C4-2B (cell line): ENCODE measurements at regions not wholly inside any gene's neighbourhood (a gene's known extent, or its start where the extent isn't known, plus 50 kb on each side); places are given as distances from the start of the nearest gene placed in this dataset.

Experiments used
- ZFX ChIP-seq: fragments of 450-650 bp; IDR thresholded peaks from 2 replicates; pipeline ENCODE4 v1.6.1; 2017
- TF ChIP-seq, protein P1 (sequence below): fragments of 450-650 bp; conservative IDR thresholded peaks from 2 replicates; pipeline ENCODE4 v1.5.1; 2017; ENCODE audit warnings: mild to moderate bottlenecking

DNA sequence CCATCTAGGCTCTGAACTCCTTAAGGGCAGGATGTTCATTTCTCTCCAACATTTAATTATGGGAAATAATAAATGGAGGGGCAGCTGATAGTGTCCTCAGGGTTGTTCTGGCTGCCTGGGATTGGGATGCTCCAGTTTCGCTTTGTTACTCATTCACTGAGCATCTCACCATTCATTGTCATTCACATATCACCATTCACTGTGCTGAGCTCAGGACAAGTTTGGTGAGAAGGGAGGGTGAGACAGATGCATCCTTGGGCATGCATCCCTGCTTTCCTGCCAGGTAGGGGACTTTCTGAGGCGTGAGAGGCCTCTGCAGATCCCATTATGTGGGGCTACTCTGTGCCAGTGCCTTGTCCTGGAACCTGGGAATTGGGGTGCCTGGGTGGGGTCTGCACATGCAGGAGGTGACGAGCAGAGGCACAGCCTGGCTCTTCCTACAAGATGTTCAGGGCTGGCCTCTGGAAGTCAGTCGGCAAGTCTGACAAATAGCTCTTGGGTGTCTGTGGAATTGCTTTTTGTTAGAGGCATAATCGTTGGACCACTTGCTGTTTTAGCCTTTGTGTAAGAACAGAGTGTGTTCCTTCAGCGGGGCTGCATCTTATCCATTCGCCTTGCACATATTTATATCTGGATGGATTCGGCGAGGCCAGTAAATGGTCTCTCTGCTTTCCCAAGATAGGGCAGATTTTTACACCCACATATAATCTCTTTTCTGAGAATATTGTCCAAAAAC lies 323.2 kb upstream of the THSD7B start:
- TF ChIP-seq, protein P1, sequence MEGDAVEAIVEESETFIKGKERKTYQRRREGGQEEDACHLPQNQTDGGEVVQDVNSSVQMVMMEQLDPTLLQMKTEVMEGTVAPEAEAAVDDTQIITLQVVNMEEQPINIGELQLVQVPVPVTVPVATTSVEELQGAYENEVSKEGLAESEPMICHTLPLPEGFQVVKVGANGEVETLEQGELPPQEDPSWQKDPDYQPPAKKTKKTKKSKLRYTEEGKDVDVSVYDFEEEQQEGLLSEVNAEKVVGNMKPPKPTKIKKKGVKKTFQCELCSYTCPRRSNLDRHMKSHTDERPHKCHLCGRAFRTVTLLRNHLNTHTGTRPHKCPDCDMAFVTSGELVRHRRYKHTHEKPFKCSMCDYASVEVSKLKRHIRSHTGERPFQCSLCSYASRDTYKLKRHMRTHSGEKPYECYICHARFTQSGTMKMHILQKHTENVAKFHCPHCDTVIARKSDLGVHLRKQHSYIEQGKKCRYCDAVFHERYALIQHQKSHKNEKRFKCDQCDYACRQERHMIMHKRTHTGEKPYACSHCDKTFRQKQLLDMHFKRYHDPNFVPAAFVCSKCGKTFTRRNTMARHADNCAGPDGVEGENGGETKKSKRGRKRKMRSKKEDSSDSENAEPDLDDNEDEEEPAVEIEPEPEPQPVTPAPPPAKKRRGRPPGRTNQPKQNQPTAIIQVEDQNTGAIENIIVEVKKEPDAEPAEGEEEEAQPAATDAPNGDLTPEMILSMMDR: no peak
- TF ChIP-seq ZFX: no peak
